Ectodermal cell (in vitro differentiated cells): ENCODE measurements at regions not wholly inside any gene's neighbourhood (a gene's known extent, or its start where the extent isn't known, plus 50 kb on each side); places are given as distances from the start of the nearest gene placed in this dataset.

Experiments used
- H3K27ac ChIP-seq: 2 replicates; pipeline ENCODE4 v1.7.0; 2013; ENCODE audit warnings: mild to moderate bottlenecking, low read depth, low read length; ENCODE audit not compliant: insufficient read depth, poor library complexity, severe bottlenecking
- H3K27me3 ChIP-seq: 2 replicates; pipeline ENCODE4 v1.7.0; 2013; ENCODE audit warnings: mild to moderate bottlenecking, low read length; ENCODE audit not compliant: insufficient read depth, control insufficient read depth, poor library complexity, severe bottlenecking
- H3K36me3 ChIP-seq: one replicate; pipeline ENCODE4 v1.7.0; 2013; ENCODE audit warnings: low read length; ENCODE audit not compliant: control insufficient read depth, insufficient read depth
- H3K4me1 ChIP-seq: one replicate; pipeline ENCODE4 v1.7.0; 2013; ENCODE audit warnings: low read length; ENCODE audit not compliant: control insufficient read depth, insufficient read depth
- H3K4me3 ChIP-seq: 2 replicates; pipeline ENCODE4 v1.7.0; 2013; ENCODE audit warnings: low read depth, low read length, control low read depth; ENCODE audit not compliant: insufficient read depth
- H3K9me3 ChIP-seq: 2 replicates; pipeline ENCODE4 v1.7.0; 2013; ENCODE audit warnings: mild to moderate bottlenecking, low read length, moderate library complexity; ENCODE audit not compliant: control insufficient read depth
- WGBS, 2 experiments: methylation state at CpG; one replicate each; pipeline ENCODE4 v1.1.7; 2013; ENCODE audit warnings: missing lambda C conversion rate in 2 of 2; 5-methylcytosine and 5-hydroxymethylcytosine counted together

DNA sequence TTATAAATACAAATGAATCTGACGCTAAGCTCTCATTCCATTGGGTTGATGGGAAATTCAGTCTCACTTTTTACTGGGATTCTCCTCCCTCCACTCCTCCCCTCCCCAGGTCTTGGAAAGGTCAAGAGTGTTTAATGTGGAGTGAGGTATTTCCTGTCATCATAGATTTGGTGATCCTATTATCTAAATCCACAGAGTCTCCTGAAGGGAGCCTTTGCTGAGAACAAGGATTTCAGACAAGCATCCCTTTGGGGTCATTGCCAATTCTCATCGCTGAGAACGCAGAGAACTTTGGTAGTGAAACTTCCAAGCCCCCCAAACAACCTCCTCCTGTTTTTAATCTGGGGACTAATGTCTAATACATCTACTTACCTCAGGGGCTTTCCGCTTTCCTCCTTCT is 297.9 kb downstream of the OTOL1 start:
- 95% methylated on average over 3 to 4 of the region's 4 CpGs for WGBS, 2 experiments
- Histone ChIP-seq H3K4me1 (no peaks in the 10 kb centered on the region), H3K27ac (no peak overlapping the region), H3K4me3 (no peak overlapping the region), H3K9me3 (no peaks in the 10 kb centered on the region), H3K27me3 (no peaks in the 10 kb centered on the region), H3K36me3 (no peaks in the 10 kb centered on the region)

DNA sequence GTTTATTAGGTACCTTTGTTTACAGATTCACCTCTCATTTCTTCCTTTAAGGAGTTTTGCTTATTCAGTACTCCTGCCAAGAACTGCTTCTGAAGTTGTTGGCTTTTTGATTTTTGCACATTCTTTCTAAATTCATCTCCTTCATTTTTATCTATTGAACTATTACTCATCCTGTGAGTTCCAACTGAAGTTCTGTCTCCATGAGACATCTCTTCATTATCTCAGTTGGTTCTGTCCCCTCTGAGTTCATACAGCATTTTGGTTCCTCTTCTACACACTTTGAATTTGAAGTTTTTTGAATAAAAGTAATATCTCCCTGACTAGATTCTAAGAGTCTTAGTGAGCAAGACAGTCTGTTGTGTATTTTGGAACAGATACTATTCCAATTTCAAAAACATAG is 299.7 kb downstream of the OTOL1 start:
- Histone ChIP-seq H3K4me3 (no peak overlapping the region), H3K4me1 (no peaks in the 10 kb centered on the region), H3K27ac (no peak overlapping the region), H3K27me3 (no peaks in the 10 kb centered on the region), H3K36me3 (no peaks in the 10 kb centered on the region), H3K9me3 (no peaks in the 10 kb centered on the region)

DNA sequence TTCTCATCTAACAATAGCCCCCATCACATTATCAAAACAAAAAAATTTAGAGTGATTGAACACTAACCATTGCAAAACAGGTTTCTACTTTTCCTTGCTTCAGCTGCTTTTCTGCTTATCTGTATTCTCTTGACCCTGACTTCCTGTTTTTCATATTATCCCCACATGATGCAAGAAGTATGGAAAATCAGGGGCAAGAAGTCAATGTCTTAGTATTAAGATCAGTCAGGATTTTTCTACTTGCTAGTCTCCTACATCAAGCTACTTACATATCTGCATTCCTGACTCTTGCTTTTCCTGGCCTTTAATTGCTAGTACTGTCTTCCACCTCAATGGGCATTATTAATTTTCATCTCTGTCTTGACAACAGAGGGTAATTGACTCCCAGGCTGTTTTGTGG is 300.2 kb downstream of the OTOL1 start:
- Histone ChIP-seq H3K4me1 (no peaks in the 10 kb centered on the region), H3K4me3 (no peak overlapping the region), H3K27ac (no peak overlapping the region), H3K27me3 (no peaks in the 10 kb centered on the region), H3K36me3 (no peaks in the 10 kb centered on the region), H3K9me3 (no peaks in the 10 kb centered on the region)

DNA sequence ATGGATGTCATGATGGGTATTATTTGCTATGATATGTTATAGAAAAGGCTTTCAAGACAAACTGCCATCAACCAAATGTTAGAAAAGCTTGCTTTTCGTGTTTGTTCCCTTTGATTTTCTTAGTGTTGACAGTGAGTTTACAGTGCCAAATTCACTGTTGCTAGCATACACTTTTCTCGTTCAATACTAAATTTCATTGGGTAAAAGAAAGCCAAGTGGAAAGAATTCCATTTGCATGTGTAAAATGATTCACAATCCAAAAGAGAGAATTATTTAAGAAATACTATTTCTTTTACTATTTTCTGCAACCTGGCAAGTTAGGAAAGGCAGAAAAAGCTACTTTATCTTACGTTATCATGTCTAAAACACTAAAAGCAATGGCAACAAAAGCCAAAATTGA is 301.4 kb downstream of the OTOL1 start:
- Histone ChIP-seq H3K4me1 (no peaks in the 10 kb centered on the region), H3K27me3 (no peaks in the 10 kb centered on the region), H3K9me3 (no peaks in the 10 kb centered on the region), H3K4me3 (no peak overlapping the region), H3K36me3 (no peaks in the 10 kb centered on the region), H3K27ac (no peak overlapping the region)
- 83 to 95% methylated on average over 2 to 3 of the region's 3 CpGs for WGBS, 2 experiments

DNA sequence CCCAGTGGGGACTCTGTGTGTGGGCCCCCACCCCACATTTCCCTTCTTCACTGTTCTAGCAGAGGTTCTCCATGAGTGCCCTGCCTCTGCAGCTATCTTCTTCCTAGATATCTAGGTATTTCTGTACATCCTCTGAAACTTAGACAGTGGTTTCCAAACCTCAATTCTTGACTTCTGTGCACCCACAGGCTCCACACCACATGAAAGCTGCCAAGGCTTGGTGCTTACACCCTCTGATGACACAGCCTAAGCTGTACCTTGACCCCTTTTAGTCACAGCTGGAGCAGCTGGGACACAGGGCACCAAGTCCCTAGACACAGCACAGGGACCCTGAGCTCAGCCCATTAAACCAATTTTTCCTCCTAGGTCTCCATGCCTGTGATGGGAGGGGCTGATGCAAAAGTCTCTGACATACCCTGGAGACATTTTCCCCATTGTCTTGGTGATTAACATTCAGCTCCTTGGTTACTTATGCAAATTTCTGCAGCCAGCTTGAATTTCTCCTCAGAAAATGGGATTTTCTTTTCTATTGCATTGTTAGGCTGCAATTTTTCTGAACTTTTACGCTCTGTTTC is 304.5 kb downstream of the OTOL1 start:
- H3K27ac ChIP-seq, result no peak overlapping the region
- H3K4me3 ChIP-seq, result no peak overlapping the region
- H3K27me3 ChIP-seq, result no peaks in the 10 kb centered on the region
- H3K36me3 ChIP-seq, result no peaks in the 10 kb centered on the region
- H3K4me1 ChIP-seq, result no peaks in the 10 kb centered on the region
- no peaks in the 10 kb centered on the region for H3K9me3 ChIP-seq
- 94 to 96% methylated on average over 1 of the region's 1 CpG for WGBS, 2 experiments

DNA sequence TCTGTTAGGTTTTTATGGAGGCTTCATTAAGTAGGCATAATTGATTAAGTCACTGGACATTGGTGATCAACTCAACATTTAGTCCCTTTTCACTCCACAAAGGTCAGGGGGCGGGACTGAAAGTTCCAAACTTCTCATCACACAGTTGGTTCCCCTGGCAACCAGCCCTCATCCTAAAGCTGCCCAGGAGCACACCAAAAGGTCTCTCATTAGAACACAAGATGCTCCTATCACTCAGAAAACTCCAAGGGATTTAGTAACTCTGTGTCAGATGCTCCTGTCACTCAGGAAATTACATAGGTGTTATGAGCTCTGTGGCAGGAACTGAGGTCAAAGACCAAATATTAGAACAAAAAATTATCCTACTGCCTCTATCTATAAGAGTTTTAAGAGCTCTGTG is 321.5 kb downstream of the OTOL1 start:
- Histone ChIP-seq H3K27ac (no peak overlapping the region), H3K27me3 (no peaks in the 10 kb centered on the region), H3K4me1 (no peaks in the 10 kb centered on the region), H3K9me3 (no peaks in the 10 kb centered on the region), H3K36me3 (no peaks in the 10 kb centered on the region), H3K4me3 (no peak overlapping the region)
- 88 to 95% methylated on average over 1 of the region's 1 CpG for WGBS, 2 experiments

DNA sequence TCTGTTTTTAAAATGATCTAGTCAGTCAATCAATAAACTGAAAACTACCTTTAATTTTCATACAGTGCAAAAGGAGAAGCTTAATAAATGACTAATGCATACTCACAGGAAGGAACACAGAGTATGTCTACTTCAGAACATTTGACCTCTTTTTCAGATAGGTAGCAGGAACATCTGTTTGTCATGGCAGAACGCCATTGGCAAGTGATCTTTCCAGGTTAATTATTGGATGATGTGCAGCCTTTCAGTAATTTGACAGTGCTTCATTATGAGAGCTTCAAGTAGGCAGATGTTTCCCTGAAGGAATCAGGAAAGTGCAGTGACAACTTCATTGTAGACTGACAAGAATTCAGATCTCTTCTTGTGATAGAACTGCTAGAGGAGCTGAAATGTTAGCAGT is 325.0 kb downstream of the OTOL1 start:
- Histone ChIP-seq H3K27me3 (no peaks in the 10 kb centered on the region), H3K9me3 (no peaks in the 10 kb centered on the region), H3K36me3 (no peaks in the 10 kb centered on the region), H3K27ac (no peak overlapping the region), H3K4me1 (no peaks in the 10 kb centered on the region), H3K4me3 (no peak overlapping the region)
- 84 to 87% methylated on average over 1 of the region's 1 CpG for WGBS, 2 experiments

DNA sequence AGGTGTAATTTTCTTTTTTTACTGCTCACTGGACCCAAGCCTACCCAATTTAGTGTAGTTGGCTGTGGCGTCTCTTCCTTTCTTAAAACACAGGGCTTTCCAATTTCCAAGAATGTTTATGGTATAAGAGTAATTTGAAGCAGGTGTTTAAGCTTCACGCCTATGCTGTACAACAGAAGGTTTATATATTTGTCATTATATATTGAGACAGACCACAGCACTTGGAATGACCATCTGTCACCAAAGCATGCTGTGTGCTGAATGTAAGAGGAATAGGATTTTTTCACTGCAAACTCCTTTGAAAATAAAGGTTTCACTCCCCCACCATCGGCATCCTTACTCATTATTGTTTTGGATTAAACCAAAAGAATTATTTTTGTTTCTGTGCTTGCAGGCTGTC is 325.7 kb downstream of the OTOL1 start:
- no peaks in the 10 kb centered on the region for H3K9me3 ChIP-seq
- WGBS, 2 experiments, result 80 to 89% methylated on average over 1 to 3 of the region's 3 CpGs
- no peaks in the 10 kb centered on the region for H3K36me3 ChIP-seq
- no peaks in the 10 kb centered on the region for H3K4me1 ChIP-seq
- H3K27ac ChIP-seq, result no peak overlapping the region
- no peaks in the 10 kb centered on the region for H3K27me3 ChIP-seq
- no peak overlapping the region for H3K4me3 ChIP-seq

DNA sequence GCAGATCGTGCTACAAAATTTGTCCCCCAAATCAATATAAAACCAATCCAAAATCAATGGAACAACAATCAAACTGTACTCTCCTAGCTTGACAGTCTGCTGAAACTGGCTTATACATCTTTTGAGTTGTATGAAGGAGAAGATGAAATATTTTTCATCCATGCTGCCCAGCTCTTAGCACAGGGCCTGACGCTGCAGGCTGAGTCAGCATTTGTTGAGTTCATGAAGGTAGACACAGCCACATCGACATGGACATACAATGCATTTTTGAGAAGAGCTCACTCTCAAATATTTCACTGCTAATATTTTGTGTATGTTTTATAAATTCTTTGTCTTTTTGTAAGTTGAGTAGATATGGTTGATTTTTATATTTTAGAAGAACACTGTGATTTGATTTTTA is 327.3 kb downstream of the OTOL1 start:
- no peak overlapping the region for H3K27ac ChIP-seq
- H3K9me3 ChIP-seq, result no peaks in the 10 kb centered on the region
- no peaks in the 10 kb centered on the region for H3K36me3 ChIP-seq
- H3K27me3 ChIP-seq, result no peaks in the 10 kb centered on the region
- 88 to 95% methylated on average over 1 to 3 of the region's 3 CpGs for WGBS, 2 experiments
- H3K4me3 ChIP-seq, result no peak overlapping the region
- no peaks in the 10 kb centered on the region for H3K4me1 ChIP-seq

DNA sequence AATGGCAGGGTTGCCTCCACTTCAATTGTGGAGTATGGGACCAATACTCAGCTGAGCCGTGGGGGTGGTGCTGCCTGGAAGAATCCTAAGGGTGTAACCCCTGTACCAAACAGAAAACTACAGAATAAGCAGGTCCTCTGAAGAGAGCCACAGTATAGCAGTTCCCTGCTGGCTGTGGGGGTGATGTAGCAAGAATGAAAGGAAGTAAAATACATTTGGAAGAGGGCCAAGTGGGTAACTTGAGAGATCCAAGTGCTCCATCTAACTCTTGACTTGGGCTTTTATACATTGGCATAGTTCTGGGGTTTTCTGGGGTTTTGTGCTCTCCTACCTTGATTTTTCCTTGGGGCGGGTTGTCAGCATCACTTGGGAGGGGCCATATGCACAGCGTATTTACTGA is 341.4 kb downstream of the OTOL1 start:
- H3K9me3 ChIP-seq, result no peaks in the 10 kb centered on the region
- no peak overlapping the region for H3K27ac ChIP-seq
- H3K4me1 ChIP-seq, result no peaks in the 10 kb centered on the region
- H3K36me3 ChIP-seq, result no peaks in the 10 kb centered on the region
- no peak overlapping the region for H3K4me3 ChIP-seq
- no peaks in the 10 kb centered on the region for H3K27me3 ChIP-seq
- 94 to 98% methylated on average over 3 of the region's 3 CpGs for whole genome bisulfite sequencing, 2 experiments

DNA sequence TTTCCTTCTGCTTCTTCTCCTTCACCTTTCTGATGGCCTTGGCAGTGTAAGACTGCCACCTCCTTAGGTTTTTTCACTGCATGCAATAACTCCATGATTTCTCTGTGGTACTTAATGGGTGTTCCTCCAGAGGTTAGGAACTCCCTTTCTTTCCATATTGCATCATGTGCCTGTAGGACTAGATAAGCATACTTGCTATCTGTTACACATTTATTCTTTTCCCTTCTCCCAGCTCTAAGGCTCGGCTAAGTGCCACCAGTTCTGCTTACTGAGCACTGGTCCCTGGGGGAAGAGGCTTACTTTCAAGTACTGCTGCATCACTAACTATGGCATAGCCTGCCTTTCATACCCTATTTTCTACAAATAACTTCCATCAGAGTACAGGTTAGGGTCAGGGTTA is 351.8 kb downstream of the OTOL1 start:
- WGBS, 2 experiments, result 92 to 97% methylated on average over 1 of the region's 1 CpG

More for the DNA sequence above, 351.8 kb downstream of the OTOL1 start:
- Histone ChIP-seq H3K36me3 (no peaks in the 10 kb centered on the region), H3K27ac (no peak overlapping the region), H3K27me3 (no peaks in the 10 kb centered on the region), H3K4me1 (no peaks in the 10 kb centered on the region), H3K9me3 (no peaks in the 10 kb centered on the region), H3K4me3 (no peak overlapping the region)
